Mucosa of descending colon (tissue), 3 donors: ENCODE measurements at regions not wholly inside any gene's neighbourhood (a gene's known extent, or its start where the extent isn't known, plus 50 kb on each side); places are given as distances from the start of the nearest gene placed in this dataset.

Experiments used
- ATAC-seq: fragments of 200-7000 bp; cut with Tn5 transposase; one replicate; pipeline ENCODE4 v1.9.1; 2020; ENCODE audit warnings: mild to moderate bottlenecking, moderate library complexity
- DNase-seq, 3 donors: peaks; one replicate each; pipeline ENCODE4 v3.0.0-alpha.2; 2020
- H3K36me3 ChIP-seq: fragments of 200-600 bp; one replicate; pipeline ENCODE4 v1.8.0; 2021; ENCODE audit warnings: low read depth, mild to moderate bottlenecking
- H3K4me1 ChIP-seq: fragments of 200-600 bp; one replicate; pipeline ENCODE4 v1.8.0; 2021; ENCODE audit warnings: low read depth, mild to moderate bottlenecking
- H3K4me3 ChIP-seq: fragments of 200-600 bp; one replicate; pipeline ENCODE4 v1.8.0; 2021; ENCODE audit warnings: mild to moderate bottlenecking
- H3K9me3 ChIP-seq: fragments of 200-600 bp; one replicate; pipeline ENCODE4 v1.8.0; 2021; ENCODE audit warnings: mild to moderate bottlenecking
- intact Hi-C, 2 donors: fragments of 100-400 bp; cut with DNase I in 1 of 2; cut with micrococcal nuclease in 1 of 2; formaldehyde crosslinking; loops; one replicate each; pipeline versions ENCODE4 v1.11.0 to v1.11.1; 2022; cut with DNase I, micrococcal nuclease
- TF ChIP-seq, protein P1 (sequence below): fragments of 200-600 bp; IDR thresholded peaks from one replicate; pipeline ENCODE4 v1.8.0; 2022; ENCODE audit warnings: antibody characterized with exemption, mild to moderate bottlenecking
- donor health status: DM: no; HTN: no; CAD: no; lungs with moderate emphysema.
- donor health status: DM: no; HTN: no; CAD: no.
- donor health status: DM: no; HTN: yes; CAD: no.

DNA sequence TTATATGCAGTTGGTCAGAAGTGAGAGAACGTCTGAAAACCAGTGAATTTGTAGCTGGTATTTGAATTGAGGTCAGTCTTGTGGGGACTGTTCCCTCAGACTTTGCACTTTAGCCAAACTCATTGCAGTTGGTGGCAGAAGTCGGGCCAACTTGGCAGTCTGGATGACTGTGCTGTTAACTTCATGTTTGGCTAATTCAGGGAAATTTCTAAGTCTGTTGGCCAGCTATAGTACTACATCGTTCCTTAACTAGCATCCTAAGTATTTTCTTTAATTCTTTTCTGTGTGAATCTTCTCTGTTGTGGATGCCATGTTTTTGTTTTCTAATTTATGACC is 806.8 kb upstream of the GCFC2 start:
- DNase-seq (no peak), ATAC-seq (no peak)
- Histone ChIP-seq H3K9me3 (no peaks in the 10 kb centered on the region), H3K4me1 (no peaks in the 10 kb centered on the region), H3K4me3 (no peak overlapping the region), H3K36me3 (no peaks in the 10 kb centered on the region)
- intact Hi-C loops, result no loop called here
- TF ChIP-seq, protein P1, sequence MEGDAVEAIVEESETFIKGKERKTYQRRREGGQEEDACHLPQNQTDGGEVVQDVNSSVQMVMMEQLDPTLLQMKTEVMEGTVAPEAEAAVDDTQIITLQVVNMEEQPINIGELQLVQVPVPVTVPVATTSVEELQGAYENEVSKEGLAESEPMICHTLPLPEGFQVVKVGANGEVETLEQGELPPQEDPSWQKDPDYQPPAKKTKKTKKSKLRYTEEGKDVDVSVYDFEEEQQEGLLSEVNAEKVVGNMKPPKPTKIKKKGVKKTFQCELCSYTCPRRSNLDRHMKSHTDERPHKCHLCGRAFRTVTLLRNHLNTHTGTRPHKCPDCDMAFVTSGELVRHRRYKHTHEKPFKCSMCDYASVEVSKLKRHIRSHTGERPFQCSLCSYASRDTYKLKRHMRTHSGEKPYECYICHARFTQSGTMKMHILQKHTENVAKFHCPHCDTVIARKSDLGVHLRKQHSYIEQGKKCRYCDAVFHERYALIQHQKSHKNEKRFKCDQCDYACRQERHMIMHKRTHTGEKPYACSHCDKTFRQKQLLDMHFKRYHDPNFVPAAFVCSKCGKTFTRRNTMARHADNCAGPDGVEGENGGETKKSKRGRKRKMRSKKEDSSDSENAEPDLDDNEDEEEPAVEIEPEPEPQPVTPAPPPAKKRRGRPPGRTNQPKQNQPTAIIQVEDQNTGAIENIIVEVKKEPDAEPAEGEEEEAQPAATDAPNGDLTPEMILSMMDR, result no peak

DNA sequence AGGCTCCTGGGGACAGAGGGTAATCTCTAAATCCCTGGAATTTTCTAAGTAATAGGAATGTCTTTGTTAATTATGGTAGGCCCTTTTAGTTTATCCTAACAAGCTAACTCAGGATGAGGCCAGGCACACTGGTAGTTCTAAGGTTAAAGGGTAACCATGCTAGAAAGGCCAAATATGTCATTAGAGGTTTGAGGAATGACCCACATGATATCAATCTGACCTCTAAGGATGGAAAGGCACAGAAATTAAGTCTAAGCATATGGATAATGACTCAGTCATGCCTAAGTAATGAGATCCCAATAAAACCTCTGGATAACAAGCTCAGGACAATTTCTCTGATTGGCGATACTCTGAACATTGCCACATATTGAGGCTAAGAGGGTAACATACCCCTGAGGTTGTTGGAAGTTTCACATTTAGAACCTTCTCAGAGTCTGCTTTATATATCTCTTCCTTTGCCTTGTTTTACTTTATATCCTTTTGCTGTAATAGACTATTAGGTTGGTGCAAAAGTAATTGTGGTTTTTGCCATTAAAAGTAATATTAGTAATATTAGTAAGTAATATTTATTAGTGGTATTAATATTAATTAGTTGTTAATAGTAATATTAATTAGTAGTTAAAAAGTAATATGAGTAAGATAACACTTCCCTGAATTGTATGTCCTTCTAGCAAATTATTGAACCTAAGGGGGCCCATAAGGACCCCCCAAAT is 806.3 kb upstream of the GCFC2 start:
- no peaks in the 10 kb centered on the region for H3K4me1 ChIP-seq
- no peaks in the 10 kb centered on the region for H3K9me3 ChIP-seq
- intact Hi-C loops, result no loop called here
- TF ChIP-seq, protein P1, result no peak
- H3K36me3 ChIP-seq, result no peaks in the 10 kb centered on the region
- DNase-seq (no peak), ATAC-seq (no peak)
- no peak overlapping the region for H3K4me3 ChIP-seq

DNA sequence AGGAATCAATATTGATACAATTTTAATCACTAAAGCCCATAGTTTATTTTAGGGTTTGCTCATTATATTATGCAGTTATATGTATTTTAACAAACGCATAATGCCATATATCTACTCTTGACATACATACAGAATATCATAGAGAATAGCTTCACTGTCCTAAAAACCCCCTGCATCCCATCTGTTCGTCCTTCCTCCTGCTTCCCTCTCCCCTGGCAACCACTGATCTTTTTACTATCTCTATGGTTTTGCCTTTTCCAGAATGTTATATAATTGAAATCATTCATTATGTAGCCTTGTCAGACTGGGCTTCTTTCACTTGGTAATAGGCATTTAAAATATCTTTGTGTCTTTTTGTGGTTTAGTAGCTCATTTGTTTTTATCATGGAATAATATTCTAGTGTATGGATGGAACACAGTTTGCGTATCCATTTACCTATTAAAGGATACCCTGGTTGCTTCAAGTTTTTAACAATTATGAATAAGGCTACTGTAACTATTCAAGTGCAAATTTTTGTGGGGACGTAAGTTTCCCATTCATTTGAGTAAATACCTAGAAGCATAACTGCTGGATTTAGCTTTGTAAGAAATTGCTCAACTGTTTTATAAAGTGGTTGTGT is 801.6 kb upstream of the GCFC2 start:
- Histone ChIP-seq H3K9me3 (no peaks in the 10 kb centered on the region), H3K4me1 (no peaks in the 10 kb centered on the region), H3K36me3 (no peaks in the 10 kb centered on the region), H3K4me3 (no peak overlapping the region)
- no peak for ATAC-seq
- intact Hi-C loops, result no loop called here
- TF ChIP-seq, protein P1, result no peak
- no peak for DNase-seq

DNA sequence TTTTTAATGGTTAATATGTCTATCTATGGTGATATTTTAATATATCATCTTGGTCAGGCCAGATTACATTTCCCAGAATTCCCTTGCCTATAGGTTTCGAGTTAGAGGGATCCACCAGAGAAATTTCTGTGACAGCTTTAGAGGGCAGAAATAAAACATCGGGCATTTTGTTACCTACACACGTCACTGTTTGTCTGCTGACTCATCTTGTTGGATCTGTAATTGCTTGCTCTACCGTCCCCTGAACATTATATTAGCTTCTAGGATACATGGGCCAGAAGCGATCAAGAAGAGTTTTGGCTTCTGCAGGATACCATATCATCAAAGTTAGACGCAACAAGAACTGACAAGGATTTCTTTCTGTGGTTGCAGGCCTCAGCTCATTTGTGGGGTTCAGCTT is 795.8 kb upstream of the GCFC2 start:
- no peak for ATAC-seq
- H3K4me1 ChIP-seq, result no peaks in the 10 kb centered on the region
- no peaks in the 10 kb centered on the region for H3K36me3 ChIP-seq
- TF ChIP-seq, protein P1, result no peak
- H3K9me3 ChIP-seq, result no peaks in the 10 kb centered on the region
- intact Hi-C loops, result no loop called here
- no peak for DNase-seq
- no peak overlapping the region for H3K4me3 ChIP-seq

DNA sequence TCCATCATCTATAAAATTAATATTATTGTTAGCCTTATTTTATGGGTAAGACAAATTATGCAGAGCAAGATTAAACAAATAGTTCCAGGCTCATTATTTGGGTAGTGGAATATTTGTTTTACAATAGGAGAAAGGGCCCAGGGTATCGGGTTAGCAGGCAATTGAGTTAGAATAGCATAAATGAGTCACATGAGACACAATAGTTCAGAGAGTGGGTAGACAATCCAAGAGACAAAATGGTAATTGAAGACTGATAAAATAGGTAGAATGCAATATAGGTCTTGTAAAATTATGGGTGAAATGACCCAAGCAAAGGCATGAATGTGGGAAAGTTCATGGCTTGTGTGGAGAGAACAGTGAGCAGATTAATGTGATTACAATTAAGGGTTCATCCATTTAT is 790.9 kb upstream of the GCFC2 start:
- no peak for ATAC-seq
- TF ChIP-seq, protein P1, result no peak
- no peaks in the 10 kb centered on the region for H3K36me3 ChIP-seq
- intact Hi-C loops, result no loop called here
- H3K9me3 ChIP-seq, result no peaks in the 10 kb centered on the region
- H3K4me1 ChIP-seq, result no peaks in the 10 kb centered on the region
- DNase-seq, result no peak
- no peak overlapping the region for H3K4me3 ChIP-seq
